Progenitor cell of endocrine pancreas (in vitro differentiated cells): ENCODE measurements at regions not wholly inside any gene's neighbourhood (a gene's known extent, or its start where the extent isn't known, plus 50 kb on each side); places are given as distances from the start of the nearest gene placed in this dataset.

ENCODE experiments used
- DNase-seq: peaks from one replicate; pipeline ENCODE4 v3.0.0; 2021; ENCODE audit warnings: low spot score; ENCODE audit not compliant: unreplicated experiment
- H3K27ac Mint-ChIP-seq: 2 replicates; pipeline ENCODE4 v1.8.0; 2021; ENCODE audit warnings: mild to moderate bottlenecking, moderate library complexity, mixed read lengths
- H3K27me3 Mint-ChIP-seq: 2 replicates; pipeline ENCODE4 v1.8.0; 2021; ENCODE audit warnings: mixed read lengths
- H3K36me3 Mint-ChIP-seq: 2 replicates; pipeline ENCODE4 v1.8.0; 2022; ENCODE audit warnings: mixed read lengths; ENCODE audit not compliant: insufficient read depth
- H3K4me1 Mint-ChIP-seq: 2 replicates; pipeline ENCODE4 v1.8.0; 2021; ENCODE audit warnings: low read depth, mixed read lengths
- H3K4me3 Mint-ChIP-seq: 2 replicates; pipeline ENCODE4 v1.8.0; 2021; ENCODE audit warnings: low read depth, mild to moderate bottlenecking, moderate library complexity, mixed read lengths
- H3K9me3 Mint-ChIP-seq: 2 replicates; pipeline ENCODE4 v1.8.0; 2021; ENCODE audit warnings: low read depth, mixed read lengths
- TF ChIP-seq, protein P1 (sequence below): fragments of 200-600 bp; sonication (generic); IDR thresholded peaks from one replicate; pipeline ENCODE4 v1.5.0; 2021; ENCODE audit warnings: antibody characterized with exemption, mild to moderate bottlenecking; ENCODE audit not compliant: unreplicated experiment

DNA sequence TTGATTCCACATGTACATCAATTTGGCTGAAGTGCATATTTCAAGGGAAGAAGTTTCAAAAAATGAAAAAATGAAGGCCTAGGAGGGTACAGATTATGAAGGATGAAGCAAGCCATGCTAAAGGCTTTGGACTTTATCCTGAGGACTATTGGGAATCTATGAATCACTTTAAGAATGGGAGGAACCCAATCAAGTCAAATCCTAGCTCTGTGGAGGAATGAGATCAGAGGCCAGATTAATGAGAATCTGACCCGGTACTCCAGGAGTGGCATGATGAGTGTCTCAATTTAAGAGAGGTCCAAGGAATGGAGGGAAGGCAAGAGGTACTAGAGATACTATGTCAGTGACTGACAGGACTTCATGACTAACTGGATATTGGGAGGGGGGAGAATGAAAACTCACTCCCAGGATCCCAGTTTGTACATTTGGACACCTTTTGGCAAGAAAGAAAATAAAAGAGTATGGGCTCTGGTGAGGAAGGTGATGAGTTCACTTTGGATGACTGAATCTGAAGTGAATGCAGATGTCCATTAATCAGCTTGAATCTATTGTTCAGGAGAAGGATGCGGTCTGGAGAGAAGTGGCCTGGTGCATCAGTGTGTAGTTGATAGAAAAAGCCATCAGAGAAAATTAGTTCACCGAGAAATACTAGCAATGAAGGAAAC is 349.0 kb downstream of the EFNB2 start:
- DNase-seq: no peak
- TF ChIP-seq, protein P1, sequence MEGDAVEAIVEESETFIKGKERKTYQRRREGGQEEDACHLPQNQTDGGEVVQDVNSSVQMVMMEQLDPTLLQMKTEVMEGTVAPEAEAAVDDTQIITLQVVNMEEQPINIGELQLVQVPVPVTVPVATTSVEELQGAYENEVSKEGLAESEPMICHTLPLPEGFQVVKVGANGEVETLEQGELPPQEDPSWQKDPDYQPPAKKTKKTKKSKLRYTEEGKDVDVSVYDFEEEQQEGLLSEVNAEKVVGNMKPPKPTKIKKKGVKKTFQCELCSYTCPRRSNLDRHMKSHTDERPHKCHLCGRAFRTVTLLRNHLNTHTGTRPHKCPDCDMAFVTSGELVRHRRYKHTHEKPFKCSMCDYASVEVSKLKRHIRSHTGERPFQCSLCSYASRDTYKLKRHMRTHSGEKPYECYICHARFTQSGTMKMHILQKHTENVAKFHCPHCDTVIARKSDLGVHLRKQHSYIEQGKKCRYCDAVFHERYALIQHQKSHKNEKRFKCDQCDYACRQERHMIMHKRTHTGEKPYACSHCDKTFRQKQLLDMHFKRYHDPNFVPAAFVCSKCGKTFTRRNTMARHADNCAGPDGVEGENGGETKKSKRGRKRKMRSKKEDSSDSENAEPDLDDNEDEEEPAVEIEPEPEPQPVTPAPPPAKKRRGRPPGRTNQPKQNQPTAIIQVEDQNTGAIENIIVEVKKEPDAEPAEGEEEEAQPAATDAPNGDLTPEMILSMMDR: no peak
- Mint-ChIP-seq H3K4me3 (no peak overlapping the region), H3K36me3 (no peaks in the 10 kb centered on the region), H3K27me3 (peaks cover 3% of the 10 kb centered on the region), H3K27ac (no peak overlapping the region), H3K4me1 (peaks cover 10% of the 10 kb centered on the region), H3K9me3 (peaks cover 5% of the 10 kb centered on the region)

DNA sequence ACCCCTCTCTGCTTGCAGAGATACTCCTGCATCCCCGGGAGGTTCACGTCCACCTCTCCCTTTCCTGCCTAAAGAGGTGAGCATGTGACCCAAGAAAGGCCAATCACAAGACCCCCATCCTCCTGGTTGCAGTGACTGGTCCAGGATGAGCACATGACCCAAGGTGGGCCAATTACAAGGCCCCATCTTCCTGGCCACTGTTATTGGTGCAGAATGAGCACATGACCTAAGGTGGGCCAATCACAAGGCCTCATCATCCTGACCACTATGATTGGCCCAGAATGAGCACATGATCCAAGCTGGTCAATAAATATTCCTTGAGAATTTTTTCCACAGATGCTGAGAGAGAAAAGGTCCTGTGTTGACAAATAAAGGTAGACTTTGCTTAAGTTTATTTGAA is 350.7 kb downstream of the EFNB2 start:
- H3K4me1 Mint-ChIP-seq: peaks cover 8% of the 10 kb centered on the region
- H3K4me3 Mint-ChIP-seq: no peak overlapping the region
- peaks cover 9% of the 10 kb centered on the region for H3K9me3 Mint-ChIP-seq
- H3K27me3 Mint-ChIP-seq: peaks cover 3% of the 10 kb centered on the region
- H3K27ac Mint-ChIP-seq: no peak overlapping the region
- H3K36me3 Mint-ChIP-seq: no peaks in the 10 kb centered on the region
- no peak for DNase-seq
- TF ChIP-seq, protein P1: no peak

DNA sequence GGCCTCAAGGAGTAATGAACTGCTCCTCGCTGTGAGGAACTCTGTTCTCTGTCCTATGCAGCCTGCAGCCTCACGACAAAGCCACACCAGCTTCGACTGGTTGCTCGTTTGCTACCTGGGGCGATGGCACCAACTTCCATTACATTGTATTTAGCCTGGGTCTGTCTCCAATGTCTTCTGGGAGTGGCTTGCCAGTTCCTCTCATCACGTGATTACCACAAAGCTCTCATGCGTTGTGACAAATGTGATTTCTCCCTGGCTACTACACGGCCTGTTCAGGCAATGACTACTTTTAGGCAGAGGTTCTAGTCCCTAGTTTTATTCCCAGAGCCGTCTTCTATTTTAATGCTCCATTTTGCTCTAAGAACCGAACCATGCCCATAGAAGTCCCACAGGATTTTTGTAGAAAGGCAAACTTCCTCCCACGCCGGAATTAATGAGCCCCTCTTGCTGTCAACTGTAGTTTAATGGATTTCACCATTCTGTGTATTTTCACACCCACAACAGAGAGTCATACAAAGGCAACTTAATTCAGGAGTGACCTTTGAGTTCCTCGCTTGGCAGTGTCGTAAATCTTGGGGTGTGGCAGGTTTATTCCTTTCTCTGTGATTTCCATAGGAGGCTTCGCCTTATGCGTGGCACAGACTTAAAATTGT is 351.9 kb downstream of the EFNB2 start:
- Mint-ChIP-seq H3K9me3 (peaks cover 4% of the 10 kb centered on the region), H3K4me1 (peaks cover 8% of the 10 kb centered on the region), H3K4me3 (no peak overlapping the region), H3K27me3 (peaks cover 3% of the 10 kb centered on the region), H3K36me3 (no peaks in the 10 kb centered on the region), H3K27ac (no peak overlapping the region)
- TF ChIP-seq, protein P1: no peak
- no peak for DNase-seq

DNA sequence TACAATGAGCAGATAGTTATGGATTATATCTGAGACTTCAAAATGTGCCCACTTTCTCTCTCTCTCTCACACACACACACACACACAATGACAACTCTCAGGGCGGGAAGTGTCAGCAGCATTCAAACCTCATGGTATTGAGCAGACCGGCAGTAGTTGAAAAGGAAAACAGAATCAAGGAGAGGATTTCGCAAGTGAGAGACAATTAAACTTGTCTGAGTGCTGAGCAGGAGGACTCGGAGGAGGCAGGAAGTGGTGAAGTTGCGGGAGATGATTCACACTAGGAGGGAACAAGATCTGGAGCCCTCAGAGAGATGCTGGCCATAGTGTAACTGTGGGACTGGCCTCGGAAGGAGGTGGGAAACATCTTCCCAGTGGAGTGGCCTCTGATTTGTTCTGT is 353.1 kb downstream of the EFNB2 start:
- Mint-ChIP-seq H3K9me3 (peaks cover 4% of the 10 kb centered on the region), H3K27me3 (peaks cover 3% of the 10 kb centered on the region), H3K27ac (no peak overlapping the region), H3K4me3 (no peak overlapping the region), H3K36me3 (no peaks in the 10 kb centered on the region), H3K4me1 (peaks cover 8% of the 10 kb centered on the region)
- DNase-seq: no peak
- TF ChIP-seq, protein P1: no peak

DNA sequence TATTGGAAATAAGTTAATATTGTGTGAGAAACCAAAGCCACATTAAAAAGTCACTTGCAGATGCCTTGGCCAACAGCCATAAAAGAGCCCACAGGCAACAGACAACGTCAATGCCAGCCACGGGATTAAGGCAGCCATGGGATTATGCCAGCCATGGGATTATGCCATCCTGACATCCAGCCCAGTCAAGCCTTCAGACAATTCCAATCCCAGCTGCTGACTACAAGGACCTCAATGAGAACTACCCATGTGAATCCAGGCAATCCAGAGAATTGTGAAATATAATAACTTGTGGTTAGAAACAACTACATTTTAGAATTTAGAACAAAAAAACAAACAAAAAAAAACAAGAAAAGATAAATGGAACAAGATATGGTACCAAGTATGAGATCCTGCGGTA is 356.6 kb downstream of the EFNB2 start:
- TF ChIP-seq, protein P1: no peak
- Mint-ChIP-seq H3K27me3 (peaks cover 3% of the 10 kb centered on the region), H3K27ac (no peak overlapping the region), H3K36me3 (no peaks in the 10 kb centered on the region), H3K4me3 (no peak overlapping the region), H3K4me1 (peaks cover 5% of the 10 kb centered on the region), H3K9me3 (peaks cover 4% of the 10 kb centered on the region)
- DNase-seq: no peak
